DMS 273 treated with DMSO at 0.1 percent for 48 hours (cell line): ENCODE measurements at regions not wholly inside any gene's neighbourhood (a gene's known extent, or its start where the extent isn't known, plus 50 kb on each side); places are given as distances from the start of the nearest gene placed in this dataset.

Experiments
- DNase-seq: peaks from one replicate; lab custom pipeline; 2025; lab: John Stamatoyannopoulos, UW

GRCh38 chr7:13442226-13442625 is 547.2 kb downstream of the ETV1 start:
- no peak for DNase-seq

GRCh38 chr7:13447637-13448036 is 541.8 kb downstream of the ETV1 start:
- DNase-seq, result no peak

- no peak for DNase-seq
These were observed 541.2 kb downstream of the ETV1 start for GRCh38 chr7:13448243-13448642.

GRCh38 chr7:13449460-13449859 is 540.0 kb downstream of the ETV1 start:
- DNase-seq, result no peak

GRCh38 chr7:13454916-13455592 is 534.4 kb downstream of the ETV1 start:
- DNase-seq, result no peak

- DNase-seq, result no peak
These were observed 531.7 kb downstream of the ETV1 start for GRCh38 chr7:13457790-13458189.

GRCh38 chr7:13466874-13467547 is 522.5 kb downstream of the ETV1 start:
- DNase-seq, result peak; percentile 97

- DNase-seq, result no peak
These were observed 512.5 kb downstream of the ETV1 start for GRCh38 chr7:13476881-13477444.

GRCh38 chr7:13489386-13489785 is 500.1 kb downstream of the ETV1 start:
- DNase-seq, result no peak

- DNase-seq, result no peak
These were observed 492.5 kb downstream of the ETV1 start for GRCh38 chr7:13496976-13497375.

- DNase-seq, result peak; percentile 54
These were observed 480.9 kb downstream of the ETV1 start for GRCh38 chr7:13508586-13508985.

GRCh38 chr7:13518738-13519137 is 470.7 kb downstream of the ETV1 start:
- no peak for DNase-seq

- no peak for DNase-seq
These were observed 465.4 kb downstream of the ETV1 start for GRCh38 chr7:13524076-13524475.

GRCh38 chr7:13532028-13532753 is 457.3 kb downstream of the ETV1 start:
- no peak for DNase-seq

- DNase-seq, result no peak
These were observed 450.8 kb downstream of the ETV1 start for GRCh38 chr7:13538669-13539068.

- DNase-seq, result no peak
These were observed 449.0 kb downstream of the ETV1 start for GRCh38 chr7:13540429-13540828.

GRCh38 chr7:13541326-13541725 is 448.1 kb downstream of the ETV1 start:
- DNase-seq, result no peak

GRCh38 chr7:13542451-13542850 is 447.0 kb downstream of the ETV1 start:
- DNase-seq, result no peak

- peak; percentile 96 for DNase-seq
These were observed 438.0 kb downstream of the ETV1 start for GRCh38 chr7:13551503-13551902.

- no peak for DNase-seq
These were observed 429.0 kb downstream of the ETV1 start for GRCh38 chr7:13560441-13560840.

GRCh38 chr7:13563257-13563656 is 426.2 kb downstream of the ETV1 start:
- DNase-seq, result no peak

- no peak for DNase-seq
These were observed 425.8 kb downstream of the ETV1 start for GRCh38 chr7:13563680-13564079.
